ENCODE measurements at regions not wholly inside any gene's neighbourhood (a gene's known extent, or its start where the extent isn't known, plus 50 kb on each side); places are given as distances from the start of the nearest gene placed in this dataset.

DNA sequence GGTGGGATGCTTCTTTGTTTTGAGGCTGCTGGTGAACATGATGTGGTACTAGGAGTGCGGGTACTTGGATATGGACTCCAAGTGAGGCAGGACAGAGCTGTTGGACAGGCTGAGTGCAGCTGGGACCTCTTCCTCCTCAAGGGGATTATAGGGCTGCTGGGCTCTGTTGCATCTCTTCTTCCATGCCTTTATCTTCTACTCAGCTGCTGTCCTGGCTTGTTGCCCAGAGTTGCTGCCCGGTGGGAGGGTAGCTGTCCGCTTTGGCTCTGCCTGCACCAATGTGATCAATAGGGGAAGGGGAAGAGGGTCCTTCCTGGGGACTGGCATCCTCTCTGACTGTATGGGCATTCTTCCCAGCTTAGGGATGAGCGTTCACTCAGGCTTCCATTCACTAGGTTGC lies 1217.9 kb upstream of the ACO1 start:
- WGBS, 3 donors: 49 to 58% (median 56%) methylated on average over 4 of the region's 4 CpGs
- Histone ChIP-seq H3K36me3 (no peaks in the 10 kb centered on the region), H3K4me3 (no peak overlapping the region), H3K9me3 (no peaks in the 10 kb centered on the region), H3K27ac (no peak overlapping the region), H3K4me1 (ENCODE audit: insufficient read depth) (no peaks in the 10 kb centered on the region), H3K27me3 (no peaks in the 10 kb centered on the region)
- intact Hi-C loops (cut with DNase I): no loop called here
- no peak for DNase-seq
- TF ChIP-seq, protein P1, sequence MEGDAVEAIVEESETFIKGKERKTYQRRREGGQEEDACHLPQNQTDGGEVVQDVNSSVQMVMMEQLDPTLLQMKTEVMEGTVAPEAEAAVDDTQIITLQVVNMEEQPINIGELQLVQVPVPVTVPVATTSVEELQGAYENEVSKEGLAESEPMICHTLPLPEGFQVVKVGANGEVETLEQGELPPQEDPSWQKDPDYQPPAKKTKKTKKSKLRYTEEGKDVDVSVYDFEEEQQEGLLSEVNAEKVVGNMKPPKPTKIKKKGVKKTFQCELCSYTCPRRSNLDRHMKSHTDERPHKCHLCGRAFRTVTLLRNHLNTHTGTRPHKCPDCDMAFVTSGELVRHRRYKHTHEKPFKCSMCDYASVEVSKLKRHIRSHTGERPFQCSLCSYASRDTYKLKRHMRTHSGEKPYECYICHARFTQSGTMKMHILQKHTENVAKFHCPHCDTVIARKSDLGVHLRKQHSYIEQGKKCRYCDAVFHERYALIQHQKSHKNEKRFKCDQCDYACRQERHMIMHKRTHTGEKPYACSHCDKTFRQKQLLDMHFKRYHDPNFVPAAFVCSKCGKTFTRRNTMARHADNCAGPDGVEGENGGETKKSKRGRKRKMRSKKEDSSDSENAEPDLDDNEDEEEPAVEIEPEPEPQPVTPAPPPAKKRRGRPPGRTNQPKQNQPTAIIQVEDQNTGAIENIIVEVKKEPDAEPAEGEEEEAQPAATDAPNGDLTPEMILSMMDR (IDR thresholded peaks at IDR 0.05): no peak
- TF ChIP-seq EP300 (IDR thresholded peaks at IDR 0.05) (no peak), POLR2A (IDR thresholded peaks at IDR 0.05) (no peak)

DNA sequence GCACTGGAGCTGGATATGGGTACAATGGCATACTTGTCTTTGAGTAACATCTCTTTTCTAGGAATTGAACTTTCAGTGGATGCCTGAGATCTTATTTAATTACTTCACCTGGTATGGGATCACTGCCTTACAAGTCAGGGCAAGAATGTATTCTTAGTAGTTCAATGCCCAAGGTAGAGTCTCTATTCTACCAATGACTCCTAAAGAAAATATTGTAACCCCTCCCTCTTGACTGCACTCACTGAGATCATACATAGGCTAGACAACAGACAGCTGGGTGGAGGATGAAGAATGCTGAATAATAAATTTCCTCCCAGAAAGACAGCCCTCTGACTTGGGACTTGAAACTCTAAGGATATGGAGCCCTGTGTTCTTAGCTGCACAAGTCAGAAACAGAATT lies 1216.3 kb upstream of the ACO1 start:
- no peak overlapping the region for H3K4me3 ChIP-seq
- no peak for DNase-seq
- no peaks in the 10 kb centered on the region for H3K4me1 ChIP-seq (ENCODE audit: insufficient read depth)
- no peaks in the 10 kb centered on the region for H3K9me3 ChIP-seq
- no peaks in the 10 kb centered on the region for H3K27me3 ChIP-seq
- intact Hi-C loops (cut with DNase I): no loop called here
- TF ChIP-seq, protein P1 (IDR thresholded peaks at IDR 0.05): no peak
- TF ChIP-seq EP300 (IDR thresholded peaks at IDR 0.05): no peak
- TF ChIP-seq POLR2A (IDR thresholded peaks at IDR 0.05): no peak
- no peaks in the 10 kb centered on the region for H3K36me3 ChIP-seq
- H3K27ac ChIP-seq: no peak overlapping the region

DNA sequence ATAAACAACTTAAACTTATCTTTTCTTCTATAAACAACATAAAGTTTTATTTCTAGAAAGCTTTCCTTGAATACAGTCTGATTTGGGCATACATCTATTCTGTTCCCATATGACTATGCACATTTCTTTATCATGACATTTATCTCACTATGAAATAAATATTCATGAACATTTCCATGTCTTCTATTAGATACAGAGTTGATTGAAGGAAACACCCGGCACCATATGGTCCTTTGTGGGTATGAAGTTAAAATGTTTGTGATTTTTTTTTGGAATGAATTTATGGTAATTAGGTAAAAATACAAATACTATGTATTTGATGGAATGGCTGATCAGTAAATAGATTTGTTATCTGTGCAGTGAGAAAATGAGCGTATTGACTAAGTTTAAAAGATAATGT lies 1209.8 kb upstream of the ACO1 start:
- Histone ChIP-seq H3K36me3 (no peaks in the 10 kb centered on the region), H3K4me1 (ENCODE audit: insufficient read depth) (no peaks in the 10 kb centered on the region), H3K27me3 (no peaks in the 10 kb centered on the region), H3K4me3 (no peak overlapping the region), H3K9me3 (no peaks in the 10 kb centered on the region), H3K27ac (no peak overlapping the region)
- WGBS, 3 donors: 65 to 77% (median 77%) methylated on average over 2 of the region's 2 CpGs
- TF ChIP-seq EP300 (IDR thresholded peaks at IDR 0.05): no peak
- intact Hi-C loops (cut with DNase I): no loop called here
- DNase-seq: no peak

DNA sequence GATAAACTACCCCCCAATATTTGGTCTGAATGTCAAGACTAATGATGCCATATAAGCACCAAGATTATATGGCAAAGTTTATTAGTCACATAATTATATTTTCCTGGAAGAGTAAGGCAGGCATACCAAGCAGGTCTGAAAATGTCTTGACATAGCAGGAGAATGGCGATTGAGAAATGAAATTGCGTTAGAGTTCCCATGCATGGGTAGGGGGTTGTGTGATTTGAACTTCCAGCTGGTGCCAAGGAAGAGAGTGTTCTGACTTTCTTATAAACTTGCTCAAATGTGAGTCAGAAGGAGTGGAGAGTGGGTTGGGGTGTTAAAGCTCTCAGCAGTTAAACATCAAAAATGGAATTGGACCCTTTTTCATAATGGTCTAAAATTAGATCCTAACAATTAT lies 1200.6 kb upstream of the ACO1 start:
- Histone ChIP-seq H3K4me3 (no peak overlapping the region), H3K36me3 (no peaks in the 10 kb centered on the region), H3K4me1 (ENCODE audit: insufficient read depth) (no peaks in the 10 kb centered on the region), H3K9me3 (no peaks in the 10 kb centered on the region), H3K27me3 (no peaks in the 10 kb centered on the region), H3K27ac (no peak overlapping the region)
- 81 to 93% (median 90%) methylated on average over 2 of the region's 2 CpGs for WGBS, 3 donors
- intact Hi-C loops (cut with DNase I): no loop called here
- DNase-seq: no peak
- TF ChIP-seq POLR2A (IDR thresholded peaks at IDR 0.05): no peak
- TF ChIP-seq EP300 (IDR thresholded peaks at IDR 0.05): no peak
- TF ChIP-seq, protein P1 (IDR thresholded peaks at IDR 0.05): no peak

DNA sequence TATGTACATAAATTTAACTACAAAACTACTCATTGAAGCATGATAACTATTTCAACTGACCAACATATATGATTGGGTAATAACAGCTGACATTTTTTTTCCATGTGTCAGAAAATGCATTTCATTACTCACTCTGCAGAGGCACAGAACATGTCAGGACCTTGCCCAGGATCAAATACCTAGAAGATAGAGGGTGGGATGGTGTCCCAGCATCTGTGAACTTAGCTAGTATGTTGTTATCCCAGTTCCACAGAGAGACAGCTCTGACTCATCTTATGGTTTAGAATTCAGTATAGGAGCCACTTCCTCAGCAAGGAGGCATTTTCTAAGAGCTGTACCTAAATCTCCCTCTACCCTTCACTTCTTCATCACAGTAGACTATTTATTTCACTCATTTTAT lies 1198.6 kb upstream of the ACO1 start:
- TF ChIP-seq EP300 (IDR thresholded peaks at IDR 0.05): no peak
- TF ChIP-seq, protein P1 (IDR thresholded peaks at IDR 0.05): no peak
- Histone ChIP-seq H3K4me1 (ENCODE audit: insufficient read depth) (no peaks in the 10 kb centered on the region), H3K4me3 (no peak overlapping the region), H3K9me3 (no peaks in the 10 kb centered on the region), H3K27me3 (no peaks in the 10 kb centered on the region), H3K27ac (no peak overlapping the region), H3K36me3 (no peaks in the 10 kb centered on the region)
- intact Hi-C loops (cut with DNase I): no loop called here
- DNase-seq: no peak

Measured in ovary (tissue), 7 donors.